CD4-positive, alpha-beta T cell treated with Interleukin-4 for 4 hours (primary cell): ENCODE measurements at regions not wholly inside any gene's neighbourhood (a gene's known extent, or its start where the extent isn't known, plus 50 kb on each side); places are given as distances from the start of the nearest gene placed in this dataset.

Experiments used
- DNase-seq: peaks from one replicate; pipeline ENCODE4 v3.0.0-alpha.2; 2020

GRCh38 chr9:80013891-80014290 is 442.1 kb downstream of the TLE4 start:
- DNase-seq: no peak

GRCh38 chr9:80012557-80013330 is 441.0 kb downstream of the TLE4 start:
- no peak for DNase-seq

DNA sequence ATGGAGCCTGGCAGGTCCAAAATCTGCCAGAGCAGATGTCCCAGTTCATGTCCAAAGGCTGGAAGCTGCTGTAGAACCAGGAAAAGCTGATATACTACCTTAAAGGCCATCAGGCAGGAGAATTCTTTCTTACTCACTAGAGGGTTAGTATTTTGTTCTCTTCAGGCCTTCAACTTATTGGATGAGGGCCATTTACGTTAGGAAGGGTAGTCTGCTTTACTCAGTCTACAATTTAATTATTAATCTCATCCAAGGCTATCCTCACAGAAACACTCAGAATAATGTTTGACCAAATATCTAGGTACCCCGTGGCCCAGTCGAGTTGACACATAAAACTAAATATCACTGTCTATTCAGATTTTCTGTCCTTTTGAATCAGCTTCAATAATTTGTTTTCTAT is 437.4 kb downstream of the TLE4 start:
- no peak for DNase-seq

GRCh38 chr9:80004714-80005113 is 432.9 kb downstream of the TLE4 start:
- DNase-seq: no peak

- no peak for DNase-seq
Measured at GRCh38 chr9:79990536-79990935, 418.8 kb downstream of the TLE4 start.

- DNase-seq: no peak
Measured at GRCh38 chr9:79989079-79989478, 417.3 kb downstream of the TLE4 start.

- DNase-seq: no peak
Measured at GRCh38 chr9:79988126-79988525, 416.4 kb downstream of the TLE4 start.

DNA sequence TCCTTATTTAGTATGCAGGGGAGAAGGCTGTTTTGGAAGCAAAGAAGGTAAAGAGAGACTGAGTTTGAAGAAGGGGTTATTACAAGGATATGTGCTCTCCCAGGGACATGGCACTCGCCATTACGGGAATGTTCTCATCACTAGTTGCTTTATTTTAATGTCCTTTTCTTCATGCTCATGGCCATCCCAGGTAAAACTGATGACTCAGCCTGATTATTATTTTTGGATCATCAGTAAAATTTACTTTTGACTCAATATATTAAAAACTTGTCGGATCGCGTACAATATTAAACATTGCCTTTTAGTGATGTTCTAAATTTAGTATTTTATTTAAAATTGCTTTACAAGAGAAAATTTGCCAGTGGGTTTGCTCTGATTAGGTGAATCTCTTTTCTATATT is 414.7 kb downstream of the TLE4 start:
- DNase-seq: no peak

DNA sequence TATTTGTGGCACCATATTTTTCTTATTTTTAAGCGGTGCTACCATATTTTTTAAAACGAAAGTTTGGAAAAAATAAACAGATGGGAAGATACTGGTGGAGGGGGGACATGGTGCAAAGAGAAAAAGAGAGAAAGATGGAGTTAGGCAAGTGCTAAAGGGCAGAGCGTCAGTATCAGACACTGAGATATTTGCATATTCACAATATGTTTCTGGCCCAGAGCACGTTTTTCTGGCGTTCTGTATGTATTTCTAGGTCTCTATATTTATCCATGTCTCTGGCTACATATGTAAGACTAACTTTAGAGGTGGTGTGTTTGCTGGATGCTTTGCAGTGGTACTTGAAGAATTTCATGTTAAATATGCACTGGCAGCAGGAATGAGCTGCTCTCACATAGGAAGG is 414.0 kb downstream of the TLE4 start:
- DNase-seq: no peak

DNA sequence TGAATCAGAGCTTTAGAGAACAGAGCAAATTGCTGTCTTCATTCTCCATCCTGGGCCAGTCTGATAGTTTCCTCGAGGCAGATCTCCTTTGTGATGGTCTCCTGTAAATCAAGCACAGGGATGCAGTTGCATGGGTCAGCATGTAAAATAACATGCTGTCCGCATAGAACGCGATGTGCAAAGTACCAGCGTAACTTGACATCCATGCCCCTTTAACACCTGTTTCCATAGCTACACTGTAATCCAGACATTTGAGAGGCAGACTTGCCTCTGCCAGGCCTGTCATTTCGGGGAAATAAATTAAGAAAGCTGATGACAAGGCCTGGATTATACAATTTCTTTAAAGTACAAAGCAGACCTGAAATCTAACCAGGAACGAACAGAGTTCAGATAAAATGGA is 413.5 kb downstream of the TLE4 start:
- DNase-seq: no peak

DNA sequence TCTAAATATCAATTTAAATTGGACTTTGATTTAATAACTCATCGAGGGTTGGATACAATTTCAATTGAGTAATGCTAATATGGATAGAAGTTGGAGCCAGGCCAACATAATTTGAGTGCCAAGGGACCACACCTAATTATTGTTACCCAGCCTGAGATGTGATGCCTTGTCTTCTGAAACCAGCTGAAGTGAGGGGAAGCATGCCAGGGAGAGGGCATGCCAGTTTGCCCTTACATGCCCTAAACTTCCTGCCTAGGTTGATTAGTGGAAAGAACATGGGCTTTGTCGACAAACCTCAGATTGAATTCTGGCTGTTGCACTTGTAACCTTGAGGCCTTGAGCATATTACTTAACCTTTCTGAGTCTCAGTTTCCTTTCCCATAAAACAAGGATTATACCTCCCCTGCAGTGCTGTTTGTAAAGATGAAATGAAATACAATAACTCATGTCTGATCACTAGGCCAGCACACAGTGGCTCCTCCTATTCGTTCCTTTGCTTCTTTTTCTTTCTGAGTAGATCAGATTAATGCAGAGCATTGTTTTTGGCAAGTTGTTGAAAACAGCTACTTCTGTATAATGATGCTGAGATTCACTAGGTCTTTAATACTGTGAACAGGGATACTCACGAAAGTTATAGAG is 412.8 kb downstream of the TLE4 start:
- DNase-seq: no peak

DNA sequence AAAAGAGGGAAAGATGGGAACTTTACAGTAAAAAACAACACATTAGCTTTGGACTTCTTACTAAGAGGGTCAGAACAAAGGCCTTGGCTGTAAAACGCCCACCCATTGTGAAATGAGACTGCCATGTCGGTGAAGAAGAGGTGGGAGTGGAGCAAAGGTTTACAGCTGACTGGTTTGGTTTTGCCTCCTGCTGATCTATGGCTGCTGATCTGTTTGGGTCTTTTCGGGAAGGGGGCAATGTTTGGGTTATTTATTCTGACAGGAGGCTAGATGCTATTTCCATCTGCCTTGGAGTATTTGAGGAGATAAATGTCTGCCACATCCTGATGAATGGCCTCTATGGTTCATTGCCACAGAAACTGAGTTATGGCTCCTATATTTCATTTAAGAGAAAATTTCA is 408.7 kb downstream of the TLE4 start:
- DNase-seq: no peak

DNA sequence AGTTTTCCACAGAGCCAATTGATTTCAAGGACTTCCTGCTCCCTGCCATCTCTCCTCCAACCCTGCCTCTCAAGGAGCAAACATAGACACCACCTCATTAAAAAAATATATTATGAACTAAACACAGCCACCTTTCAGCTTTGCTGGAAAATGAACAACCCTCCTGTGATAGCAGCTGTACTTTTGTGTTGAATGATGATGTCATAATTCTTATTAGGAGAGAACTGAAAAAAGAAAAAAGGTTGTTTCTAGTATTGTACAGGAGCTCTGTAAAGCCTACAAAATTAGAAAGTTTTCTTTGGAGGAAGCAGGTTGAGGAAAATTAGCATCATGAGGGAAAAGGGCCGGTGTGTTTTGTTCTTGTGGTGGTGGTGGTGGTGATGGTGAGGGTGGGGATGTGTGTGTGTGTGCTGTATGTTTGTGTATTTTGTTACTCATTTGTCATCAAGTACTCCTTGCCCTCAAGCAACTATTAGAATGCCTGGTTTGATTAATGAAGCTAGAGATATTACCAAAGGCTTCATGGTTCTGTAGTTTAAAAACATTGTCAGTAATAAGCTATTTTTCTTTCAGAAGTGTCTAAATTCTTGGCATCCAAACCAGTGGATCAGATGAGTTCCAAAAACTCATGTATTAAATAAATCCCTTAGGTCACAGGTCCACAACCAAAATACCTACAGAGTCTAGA is 405.9 kb downstream of the TLE4 start:
- DNase-seq: no peak

DNA sequence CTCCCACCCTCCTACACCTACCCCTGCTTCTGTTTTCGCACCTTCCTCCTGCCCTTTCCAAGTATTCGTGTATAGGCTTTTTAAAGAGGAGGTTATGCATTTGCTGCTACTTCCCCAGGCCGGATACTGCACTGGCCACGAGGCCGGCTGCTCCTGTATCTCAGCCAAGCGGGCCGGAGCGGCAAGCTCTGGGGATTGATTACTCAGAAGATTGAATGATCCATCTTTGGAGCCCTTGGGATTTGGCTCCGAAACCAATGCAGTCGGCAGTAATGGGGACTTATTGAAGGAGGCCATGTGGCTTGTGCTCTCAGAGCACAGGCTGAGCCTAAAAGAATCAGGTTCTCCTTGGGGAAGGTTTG is 405.3 kb downstream of the TLE4 start:
- no peak for DNase-seq

- no peak for DNase-seq
Measured at GRCh38 chr9:79976257-79977073, 404.7 kb downstream of the TLE4 start.

- no peak for DNase-seq
Measured at GRCh38 chr9:79975621-79976256, 404.0 kb downstream of the TLE4 start.

- no peak for DNase-seq
Measured at GRCh38 chr9:79974806-79975422, 403.1 kb downstream of the TLE4 start.

- no peak for DNase-seq
Measured at GRCh38 chr9:79973627-79974026, 401.9 kb downstream of the TLE4 start.

DNA sequence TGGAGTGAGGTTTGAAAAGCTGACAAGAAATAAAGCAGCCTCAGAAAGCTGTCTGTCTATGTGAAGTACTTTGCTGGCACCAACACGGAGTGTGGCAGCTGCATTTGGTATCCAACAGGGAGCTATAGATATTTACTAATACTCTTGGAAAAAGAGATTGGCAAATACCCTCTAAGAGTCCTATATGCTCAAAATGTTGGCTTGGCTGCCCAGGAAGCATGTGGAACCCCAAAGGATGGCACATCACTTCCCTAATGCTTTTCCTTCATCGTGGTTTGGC is 398.3 kb downstream of the TLE4 start:
- DNase-seq: no peak

GRCh38 chr9:79969393-79970145 is 397.8 kb downstream of the TLE4 start:
- no peak for DNase-seq

DNA sequence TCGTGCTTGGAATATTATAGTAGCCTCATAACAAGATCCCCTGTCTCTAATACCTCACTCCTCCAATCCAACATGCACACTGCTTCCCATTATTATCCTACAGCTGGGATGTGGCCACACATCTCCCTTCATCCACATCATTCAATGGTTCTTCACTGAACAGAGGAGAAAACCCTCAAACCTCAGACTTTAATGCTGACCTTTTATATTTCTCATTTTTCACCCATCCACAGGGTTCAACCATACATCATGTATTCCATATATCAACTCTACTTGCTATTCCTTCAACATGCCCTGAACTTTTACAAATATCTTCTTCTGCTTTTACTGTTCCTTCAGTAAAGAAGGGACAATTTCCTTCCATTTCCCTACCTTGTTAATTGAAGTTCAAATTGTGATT is 396.8 kb downstream of the TLE4 start:
- DNase-seq: no peak

- DNase-seq: no peak
Measured at GRCh38 chr9:79962836-79963235, 391.1 kb downstream of the TLE4 start.
